Hepatocyte (in vitro differentiated cells): ENCODE measurements at regions not wholly inside any gene's neighbourhood (a gene's known extent, or its start where the extent isn't known, plus 50 kb on each side); places are given as distances from the start of the nearest gene placed in this dataset.

Experiments
- DNase-seq: peaks from one replicate; pipeline ENCODE4 v3.0.0-alpha.2; 2016; ENCODE audit warnings: low spot score
- H2AFZ ChIP-seq: fragments of 200-600 bp; sonication (generic); 2 replicates; pipeline ENCODE4 v1.6.0; 2016; ENCODE audit warnings: antibody characterized with exemption, mild to moderate bottlenecking
- H3K27ac ChIP-seq: fragments of 200-600 bp; sonication (generic); 2 replicates; pipeline ENCODE4 v1.5.1; 2016; ENCODE audit warnings: mild to moderate bottlenecking
- H3K27me3 ChIP-seq: fragments of 200-600 bp; sonication (generic); 2 replicates; pipeline ENCODE4 v1.6.1; 2016
- H3K36me3 ChIP-seq: fragments of 200-600 bp; sonication (generic); replicated peaks from 2 replicates; pipeline ENCODE4 v1.5.1; 2016; ENCODE audit warnings: low read depth; ENCODE audit not compliant: insufficient read depth
- H3K4me1 ChIP-seq: fragments of 200-600 bp; sonication (generic); 2 replicates; pipeline ENCODE4 v1.5.1; 2016; ENCODE audit warnings: mild to moderate bottlenecking, moderate library complexity; ENCODE audit not compliant: insufficient read depth
- H3K4me2 ChIP-seq: fragments of 200-600 bp; sonication (generic); 2 replicates; pipeline ENCODE4 v1.6.0; 2016
- H3K4me3 ChIP-seq: fragments of 200-600 bp; sonication (generic); 2 replicates; pipeline ENCODE4 v1.5.1; 2016; ENCODE audit warnings: mild to moderate bottlenecking
- H3K79me2 ChIP-seq: fragments of 200-600 bp; sonication (generic); 2 replicates; pipeline ENCODE4 v1.6.0; 2017; ENCODE audit warnings: mild to moderate bottlenecking
- H3K9me2 ChIP-seq: fragments of 200-600 bp; sonication (generic); replicated peaks from 2 replicates; pipeline ENCODE4 v1.6.0; 2017; ENCODE audit warnings: mild to moderate bottlenecking; ENCODE audit not compliant: insufficient read depth
- H3K9me3 ChIP-seq: fragments of 200-600 bp; sonication (generic); 2 replicates; pipeline ENCODE4 v1.5.1; 2016; ENCODE audit warnings: low read depth, mild to moderate bottlenecking
- H4K20me1 ChIP-seq: fragments of 200-600 bp; sonication (generic); 2 replicates; pipeline ENCODE4 v1.6.0; 2016; ENCODE audit warnings: mild to moderate bottlenecking; ENCODE audit not compliant: insufficient read depth, poor library complexity, severe bottlenecking
- CTCF ChIP-seq: fragments of 200-600 bp; sonication (generic); IDR thresholded peaks from 2 replicates; pipeline ENCODE4 v1.5.1; 2016; ENCODE audit warnings: antibody characterized with exemption, mild to moderate bottlenecking; ENCODE audit not compliant: poor library complexity
- EZH2 ChIP-seq: fragments of 200-600 bp; sonication (generic); IDR thresholded peaks from 2 replicates; pipeline ENCODE4 v1.6.1; 2016; ENCODE audit warnings: antibody characterized with exemption, mild to moderate bottlenecking, borderline replicate concordance
- EZH2phosphoT487 ChIP-seq: fragments of 200-600 bp; sonication (generic); IDR thresholded peaks from one replicate; pipeline ENCODE4 v1.6.1; 2018; ENCODE audit warnings: antibody characterized with exemption, mild to moderate bottlenecking, low read depth, moderate library complexity; ENCODE audit not compliant: unreplicated experiment, severe bottlenecking
- WGBS: methylation state at CpG from one replicate; pipeline ENCODE4 v1.1.6; 2016; ENCODE audit warnings: low lambda C conversion rate; ENCODE audit errors: missing lambda C conversion rate; 5-methylcytosine and 5-hydroxymethylcytosine counted together

GRCh38 chr5:37938076-37938852, 98.4 kb upstream of the GDNF start:
- H3K4me1 ChIP-seq, result no peaks in the 10 kb centered on the region
- no peaks in the 10 kb centered on the region for H3K9me3 ChIP-seq
- no peaks in the 10 kb centered on the region for H3K27me3 ChIP-seq
- H3K79me2 ChIP-seq, result no peaks in the 10 kb centered on the region
- no peak overlapping the region for H3K27ac ChIP-seq
- WGBS, result 68% methylated on average over 4 of the region's 4 CpGs
- H3K36me3 ChIP-seq, result no peaks in the 10 kb centered on the region
- TF ChIP-seq EZH2phosphoT487, result no peak
- no peak for TF ChIP-seq EZH2
- no peak for TF ChIP-seq CTCF
- no peak overlapping the region for H3K4me3 ChIP-seq
- H3K4me2 ChIP-seq, result no peak overlapping the region
- H2AFZ ChIP-seq, result no peak overlapping the region
- no peak for DNase-seq
- H3K9me2 ChIP-seq, result no peaks in the 10 kb centered on the region
- no peaks in the 10 kb centered on the region for H4K20me1 ChIP-seq

- H3K4me2 ChIP-seq, result no peak overlapping the region
- H3K9me3 ChIP-seq, result no peaks in the 10 kb centered on the region
- H3K4me3 ChIP-seq, result no peak overlapping the region
- H3K79me2 ChIP-seq, result no peaks in the 10 kb centered on the region
- H3K4me1 ChIP-seq, result no peaks in the 10 kb centered on the region
- H3K27ac ChIP-seq, result no peak overlapping the region
- DNase-seq, result no peak
- no peak for TF ChIP-seq CTCF
- TF ChIP-seq EZH2phosphoT487, result no peak
- TF ChIP-seq EZH2, result no peak
- no peaks in the 10 kb centered on the region for H4K20me1 ChIP-seq
- no peaks in the 10 kb centered on the region for H3K9me2 ChIP-seq
- WGBS, result 83% methylated on average over 5 of the region's 5 CpGs
- no peaks in the 10 kb centered on the region for H3K36me3 ChIP-seq
- no peak overlapping the region for H2AFZ ChIP-seq
- no peaks in the 10 kb centered on the region for H3K27me3 ChIP-seq
Observed at GRCh38 chr5:37936091-37936490, 96.2 kb upstream of the GDNF start.

- H3K4me2 ChIP-seq, result no peak overlapping the region
- H3K4me3 ChIP-seq, result no peak overlapping the region
- no peaks in the 10 kb centered on the region for H3K9me2 ChIP-seq
- no peaks in the 10 kb centered on the region for H3K36me3 ChIP-seq
- DNase-seq, result no peak
- no peaks in the 10 kb centered on the region for H3K9me3 ChIP-seq
- TF ChIP-seq EZH2, result no peak
- H3K27me3 ChIP-seq, result no peaks in the 10 kb centered on the region
- H2AFZ ChIP-seq, result no peak overlapping the region
- WGBS, result 75% methylated on average over 7 of the region's 7 CpGs
- H3K4me1 ChIP-seq, result no peaks in the 10 kb centered on the region
- no peaks in the 10 kb centered on the region for H4K20me1 ChIP-seq
- H3K79me2 ChIP-seq, result no peaks in the 10 kb centered on the region
- no peak overlapping the region for H3K27ac ChIP-seq
Observed at GRCh38 chr5:37933576-37933975, 93.7 kb upstream of the GDNF start.

- Histone ChIP-seq H3K36me3 (no peaks in the 10 kb centered on the region), H3K4me3 (no peak overlapping the region), H2AFZ (no peak overlapping the region), H3K27ac (no peak overlapping the region), H3K79me2 (no peaks in the 10 kb centered on the region), H3K4me1 (no peaks in the 10 kb centered on the region), H3K4me2 (no peak overlapping the region), H3K9me3 (no peaks in the 10 kb centered on the region), H3K27me3 (no peaks in the 10 kb centered on the region), H4K20me1 (no peaks in the 10 kb centered on the region), H3K9me2 (no peaks in the 10 kb centered on the region)
- no peak for DNase-seq
- no peak for TF ChIP-seq CTCF
- TF ChIP-seq EZH2, result no peak
- TF ChIP-seq EZH2phosphoT487, result no peak
- WGBS, result 97% methylated on average over 3 of the region's 3 CpGs
Observed at GRCh38 chr5:37932450-37932849, 92.6 kb upstream of the GDNF start.
